ENCODE measurements at regions not wholly inside any gene's neighbourhood (a gene's known extent, or its start where the extent isn't known, plus 50 kb on each side); places are given as distances from the start of the nearest gene placed in this dataset.

GRCh38 chr13:73960474-73960873 lies 173.7 kb downstream of the KLF12 start:
- DNase-seq = no peak

DNA sequence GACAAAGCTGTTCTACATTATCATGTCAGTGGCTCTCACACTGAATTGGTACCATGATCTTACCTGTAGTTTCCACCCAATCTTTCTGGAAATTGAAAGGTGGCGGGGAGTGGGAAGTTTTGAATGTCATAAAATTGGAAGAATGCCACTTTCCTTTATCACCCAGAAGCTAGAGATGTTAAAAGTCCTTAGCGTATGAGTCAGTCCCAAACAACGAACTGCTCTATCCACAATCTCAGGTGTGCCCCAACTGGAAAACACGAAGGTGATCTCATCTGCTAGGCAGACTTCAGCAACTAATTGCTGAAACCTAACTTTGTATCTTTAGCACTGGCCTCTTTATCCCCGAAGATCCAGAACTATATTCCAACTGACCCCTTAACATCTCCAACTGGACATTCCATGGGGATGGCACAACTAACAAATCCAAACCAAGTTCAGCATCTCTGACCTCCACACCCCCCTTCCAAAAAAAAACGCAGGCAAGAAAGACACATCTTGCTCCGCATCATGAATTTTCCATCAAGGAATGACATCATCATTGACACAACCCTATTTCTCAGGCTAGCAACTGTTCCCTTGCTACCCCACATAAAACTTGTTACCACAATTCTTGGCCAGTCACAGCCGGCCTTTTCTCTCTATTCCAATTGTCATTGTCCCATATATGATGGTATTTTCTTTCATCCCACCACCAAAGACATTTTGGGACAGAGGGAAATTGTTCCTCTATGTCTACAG lies 175.4 kb downstream of the KLF12 start:
- no peak for DNase-seq

DNA sequence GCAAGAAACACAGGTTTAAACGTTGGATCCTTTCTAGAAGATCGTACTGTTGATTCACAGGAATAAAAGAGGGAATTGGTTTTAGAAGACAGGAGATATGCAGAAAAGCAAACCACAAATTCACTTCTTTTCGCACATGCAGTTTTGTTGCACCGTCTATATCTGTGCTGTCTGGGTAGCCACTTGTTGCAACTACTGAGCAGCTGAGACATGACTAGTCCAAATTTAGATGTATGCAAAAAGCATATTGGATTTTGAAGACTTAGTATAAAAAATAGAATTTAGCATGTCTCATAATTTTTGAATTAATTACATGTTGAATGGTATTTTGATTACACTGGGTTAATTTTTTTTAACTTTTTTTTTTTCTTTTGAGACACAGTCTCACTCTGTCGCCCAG lies 176.3 kb downstream of the KLF12 start:
- no peak for DNase-seq

DNA sequence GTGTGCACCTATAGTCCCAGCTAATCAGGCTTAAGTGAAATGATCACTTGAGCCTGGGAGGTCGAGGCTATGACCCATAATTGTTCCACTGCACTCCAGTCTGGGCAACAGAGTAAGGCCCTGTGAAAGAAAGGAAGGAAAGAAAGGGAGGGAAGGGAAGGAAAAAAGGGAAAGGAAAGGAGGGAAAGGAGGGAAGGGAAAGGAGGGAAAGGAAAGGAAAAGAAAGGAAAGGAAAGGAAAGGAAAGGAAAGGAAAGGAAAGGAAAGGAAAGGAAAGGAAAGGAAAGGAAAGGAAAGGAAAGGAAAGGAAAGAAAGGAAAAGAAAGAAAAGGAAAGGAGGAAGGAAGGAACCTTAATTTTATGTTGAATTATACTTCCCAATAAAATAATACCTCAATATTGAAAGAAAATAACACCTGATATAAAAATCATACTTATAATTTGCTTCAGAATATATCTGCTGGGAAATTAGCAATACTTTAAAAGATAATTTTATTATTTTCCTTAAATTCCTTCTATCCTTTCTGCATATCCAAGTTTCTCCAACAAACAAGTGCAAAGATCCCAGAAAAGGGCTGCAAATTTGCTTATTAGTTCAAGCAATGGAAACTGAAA lies 177.3 kb downstream of the KLF12 start:
- no peak for DNase-seq

- no peak for DNase-seq
These were observed 178.2 kb downstream of the KLF12 start for GRCh38 chr13:73955977-73956500.

DNA sequence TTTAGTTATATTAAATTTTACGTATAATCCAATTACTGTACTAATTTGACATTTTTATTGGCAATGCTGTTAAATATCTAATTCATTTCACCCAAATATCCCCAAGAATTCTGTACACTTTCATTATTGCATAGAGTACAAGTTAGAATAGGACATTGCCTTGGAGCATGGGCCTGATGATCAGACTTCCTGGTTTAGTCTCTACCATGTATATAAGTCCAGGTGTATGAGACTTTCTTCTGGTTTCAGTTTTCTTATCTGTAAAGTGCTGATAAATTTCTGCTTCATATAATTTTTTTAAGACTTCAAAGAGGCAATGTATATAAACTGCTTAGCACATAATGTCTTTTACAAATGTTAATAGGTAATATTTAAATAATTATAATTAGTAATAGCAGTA lies 179.4 kb downstream of the KLF12 start:
- no peak for DNase-seq

DNA sequence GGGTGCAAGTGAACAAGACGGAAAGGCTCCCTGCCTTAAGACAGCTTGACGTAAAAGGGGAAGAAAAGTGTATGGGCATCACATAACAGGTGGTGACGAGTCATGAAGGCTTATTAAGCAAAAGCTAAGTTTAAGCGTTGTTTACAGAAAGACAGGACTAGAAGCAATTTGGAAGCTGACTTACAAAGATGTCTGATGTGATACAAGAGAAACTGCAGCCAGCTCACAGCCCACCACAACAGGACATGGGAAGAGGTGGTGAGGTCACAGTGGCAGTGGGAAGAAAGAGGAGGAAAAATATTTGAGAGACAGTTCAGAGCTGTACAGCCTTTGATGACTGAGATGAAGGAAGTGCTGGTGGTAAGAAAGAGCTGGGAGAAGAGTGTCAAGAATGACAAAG lies 181.6 kb downstream of the KLF12 start:
- no peak for DNase-seq

DNA sequence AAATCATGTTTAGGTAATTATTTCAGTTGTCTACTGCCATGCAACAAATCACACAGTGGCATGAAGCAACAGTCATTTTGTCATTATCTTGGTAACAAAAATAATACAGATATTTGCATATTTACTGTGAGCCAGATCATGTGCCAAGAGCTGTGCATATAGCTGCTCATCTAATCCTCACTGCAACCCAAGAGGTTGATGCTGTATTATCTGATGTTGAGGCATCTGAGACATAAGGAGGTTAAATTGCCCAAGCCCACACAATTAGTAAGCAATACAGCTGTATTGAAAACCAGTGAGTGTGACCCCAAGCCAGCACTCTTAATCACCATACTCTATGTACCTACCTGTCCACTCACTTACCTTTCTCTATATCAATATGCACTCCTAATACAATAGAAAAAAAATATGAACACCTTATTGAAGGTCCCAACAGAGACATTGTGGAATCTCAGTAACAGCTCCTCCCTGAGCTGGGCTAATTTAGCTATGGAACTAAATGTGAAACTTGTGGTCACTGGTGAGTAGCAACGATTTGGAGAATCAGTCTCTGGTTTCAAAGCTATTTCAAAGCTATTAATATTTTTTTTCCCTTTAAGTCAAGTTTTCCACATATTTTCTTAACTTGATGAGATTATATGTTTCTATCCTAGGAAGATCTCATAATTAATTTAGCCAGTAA lies 185.2 kb downstream of the KLF12 start:
- no peak for DNase-seq

GRCh38 chr13:73945871-73946270 lies 188.3 kb downstream of the KLF12 start:
- no peak for DNase-seq

DNA sequence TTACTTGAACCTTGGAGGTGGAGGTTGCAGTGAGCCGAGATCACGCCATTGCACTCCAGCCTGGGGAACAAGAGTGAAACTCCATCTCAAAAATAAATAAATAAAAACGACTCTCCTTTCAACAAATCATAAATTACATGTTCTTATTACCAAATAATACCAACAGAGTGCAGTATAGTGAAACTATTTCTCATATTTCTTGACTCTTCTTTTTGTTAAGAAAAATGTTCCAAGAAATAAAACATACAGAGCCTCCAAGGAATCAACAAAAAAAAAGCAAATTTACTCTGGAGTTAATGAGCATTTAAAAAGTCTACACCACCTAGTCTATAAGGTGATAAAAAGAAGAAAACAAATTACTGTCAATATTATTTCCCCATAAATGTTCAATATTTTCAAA lies 188.8 kb downstream of the KLF12 start:
- DNase-seq = no peak

GRCh38 chr13:73943965-73944233 lies 190.3 kb downstream of the KLF12 start:
- no peak for DNase-seq

- DNase-seq = no peak
These were observed 190.9 kb downstream of the KLF12 start for GRCh38 chr13:73943137-73943964.

DNA sequence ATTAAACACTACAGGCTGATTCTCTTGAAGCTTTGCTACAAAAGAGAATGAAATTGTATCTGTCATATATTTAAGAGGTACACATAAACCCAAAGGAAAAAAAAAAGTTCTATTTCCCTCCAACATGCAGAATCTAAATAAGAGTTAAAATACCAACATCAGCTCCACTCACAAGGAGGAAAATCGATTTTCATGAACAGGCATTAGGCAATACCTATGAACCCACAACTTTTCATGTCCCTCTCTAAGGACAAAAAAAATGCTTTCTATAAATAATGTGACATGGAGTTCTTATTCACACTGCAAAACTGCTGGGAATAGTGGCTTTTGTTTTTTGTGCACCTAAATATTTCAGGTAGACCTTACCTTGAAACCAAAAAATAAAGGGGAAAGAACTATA lies 192.5 kb downstream of the KLF12 start:
- no peak for DNase-seq

DNA sequence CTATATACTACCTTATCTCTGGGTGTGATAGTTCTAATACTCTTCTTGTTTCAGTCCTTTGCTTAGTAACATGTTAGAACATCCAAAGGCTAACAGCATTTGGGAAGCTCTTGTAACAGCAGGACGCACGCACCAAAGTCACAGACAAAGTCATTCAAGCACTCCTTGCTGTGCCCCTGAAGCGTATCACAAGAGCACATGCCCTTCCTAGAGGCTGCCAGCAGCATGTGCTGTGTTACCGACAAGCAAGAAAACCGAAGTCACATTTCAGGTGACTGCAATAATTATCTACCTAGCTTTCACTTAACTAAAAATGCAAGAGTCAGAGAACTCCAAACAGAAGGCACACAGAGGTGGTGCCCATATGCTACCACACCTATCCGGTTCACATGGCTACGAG lies 194.1 kb downstream of the KLF12 start:
- DNase-seq = no peak

- DNase-seq = no peak
These were observed 194.6 kb downstream of the KLF12 start for GRCh38 chr13:73939603-73940002.

GRCh38 chr13:73939071-73939380 lies 195.2 kb downstream of the KLF12 start:
- DNase-seq = no peak

GRCh38 chr13:73938372-73939070 lies 195.7 kb downstream of the KLF12 start:
- DNase-seq = no peak

DNA sequence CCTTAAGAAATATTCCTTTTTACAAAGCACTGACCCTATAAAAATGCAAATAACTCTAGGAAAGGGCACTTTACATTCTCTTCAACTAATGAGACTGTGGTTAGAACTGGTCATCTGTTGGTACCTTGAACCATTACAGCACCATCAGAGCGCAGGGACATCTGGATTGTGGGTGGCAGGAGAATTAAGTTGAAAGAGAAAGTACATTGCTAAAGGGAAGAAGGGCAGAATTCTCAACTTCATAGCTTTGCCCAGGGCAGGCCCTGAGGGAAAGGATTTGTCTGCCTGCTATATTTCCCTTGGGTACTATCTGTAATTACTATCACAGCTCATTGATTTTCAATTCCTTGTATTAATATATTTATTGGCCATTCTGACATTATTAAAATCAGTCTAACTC lies 196.8 kb downstream of the KLF12 start:
- DNase-seq = no peak

GRCh38 chr13:73935991-73936390 lies 198.2 kb downstream of the KLF12 start:
- no peak for DNase-seq

- DNase-seq = no peak
These were observed 199.4 kb downstream of the KLF12 start for GRCh38 chr13:73934771-73935170.

- no peak for DNase-seq
These were observed 200.0 kb downstream of the KLF12 start for GRCh38 chr13:73934215-73934641.

DNA sequence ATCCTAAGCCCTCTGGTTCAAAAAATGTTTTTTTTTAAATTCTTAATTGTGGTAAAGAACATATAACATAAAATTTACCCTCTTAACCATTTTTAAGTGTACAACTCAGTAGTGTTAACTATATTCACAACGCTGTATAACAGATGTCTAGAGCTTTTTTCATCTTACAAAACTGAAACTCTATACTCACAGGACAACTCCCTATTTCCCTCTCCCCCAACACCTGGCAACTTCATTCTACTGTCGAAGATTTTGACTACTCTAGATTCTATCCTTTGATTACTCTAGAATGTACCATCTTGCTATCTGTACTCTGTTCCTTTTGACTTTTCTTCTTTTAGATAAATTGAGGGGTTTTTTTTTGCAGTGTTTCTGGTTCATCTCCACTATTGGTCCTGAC lies 200.4 kb downstream of the KLF12 start:
- DNase-seq = no peak

- DNase-seq = no peak
These were observed 202.1 kb downstream of the KLF12 start for GRCh38 chr13:73932091-73932490.
